ENCODE measurements at regions not wholly inside any gene's neighbourhood (a gene's known extent, or its start where the extent isn't known, plus 50 kb on each side); places are given as distances from the start of the nearest gene placed in this dataset.

DNA sequence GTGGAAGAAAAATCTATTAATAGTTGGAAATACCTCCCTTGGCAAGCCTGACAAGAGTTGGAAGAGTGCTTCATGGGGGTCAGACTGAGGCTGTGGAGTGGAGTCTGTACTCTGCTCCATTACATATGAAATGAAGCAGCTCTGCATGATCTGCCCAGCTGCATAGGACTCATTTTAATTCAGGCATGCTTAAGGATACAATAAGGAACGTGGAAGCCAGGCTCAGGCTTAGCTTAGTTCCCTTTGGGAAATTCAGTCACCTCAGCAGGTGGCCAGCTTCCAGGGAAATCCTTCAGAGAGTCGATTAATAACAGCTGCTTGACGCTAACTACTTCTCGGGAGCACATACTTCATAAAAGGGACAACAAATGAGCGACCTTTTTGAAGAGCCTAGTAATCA, 1672.9 kb upstream of the WWC1 start:
- TF ChIP-seq, protein P1, sequence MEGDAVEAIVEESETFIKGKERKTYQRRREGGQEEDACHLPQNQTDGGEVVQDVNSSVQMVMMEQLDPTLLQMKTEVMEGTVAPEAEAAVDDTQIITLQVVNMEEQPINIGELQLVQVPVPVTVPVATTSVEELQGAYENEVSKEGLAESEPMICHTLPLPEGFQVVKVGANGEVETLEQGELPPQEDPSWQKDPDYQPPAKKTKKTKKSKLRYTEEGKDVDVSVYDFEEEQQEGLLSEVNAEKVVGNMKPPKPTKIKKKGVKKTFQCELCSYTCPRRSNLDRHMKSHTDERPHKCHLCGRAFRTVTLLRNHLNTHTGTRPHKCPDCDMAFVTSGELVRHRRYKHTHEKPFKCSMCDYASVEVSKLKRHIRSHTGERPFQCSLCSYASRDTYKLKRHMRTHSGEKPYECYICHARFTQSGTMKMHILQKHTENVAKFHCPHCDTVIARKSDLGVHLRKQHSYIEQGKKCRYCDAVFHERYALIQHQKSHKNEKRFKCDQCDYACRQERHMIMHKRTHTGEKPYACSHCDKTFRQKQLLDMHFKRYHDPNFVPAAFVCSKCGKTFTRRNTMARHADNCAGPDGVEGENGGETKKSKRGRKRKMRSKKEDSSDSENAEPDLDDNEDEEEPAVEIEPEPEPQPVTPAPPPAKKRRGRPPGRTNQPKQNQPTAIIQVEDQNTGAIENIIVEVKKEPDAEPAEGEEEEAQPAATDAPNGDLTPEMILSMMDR (IDR thresholded peaks at IDR 0.05 in 4 of 5, conservative IDR thresholded peaks at IDR 0.05 in 1 of 5) = no peak
- no peak for TF ChIP-seq POLR2A (IDR thresholded peaks at IDR 0.05)

Data from gastrocnemius medialis (tissue), 4 donors.